Endothelial cell of umbilical vein (primary cell): ENCODE measurements at regions not wholly inside any gene's neighbourhood (a gene's known extent, or its start where the extent isn't known, plus 50 kb on each side); places are given as distances from the start of the nearest gene placed in this dataset.

ENCODE experiments used
- CTCF ChIP-seq, 2 donors: IDR thresholded peaks; 1 replicate in 1 of 2; 2 replicates in 1 of 2; pipeline ENCODE4 v1.5.1; 2011; ENCODE audit warnings: low read length in 2 of 2, mild to moderate bottlenecking in 2 of 2, moderate library complexity in 2 of 2, control low read depth in 1 of 2, inconsistent platforms in 1 of 2, low read depth in 1 of 2; ENCODE audit not compliant: insufficient read depth in 1 of 2; ENCODE audit errors: extremely low read depth in 1 of 2
- EZH2 ChIP-seq: IDR thresholded peaks from 2 replicates; pipeline ENCODE4 v1.6.1; 2012; ENCODE audit warnings: borderline replicate concordance, low read depth, mild to moderate bottlenecking, moderate library complexity, low read length, inconsistent platforms; ENCODE audit not compliant: severe bottlenecking

GRCh38 chr21:14773777-14774345 is 227.7 kb upstream of the SAMSN1 start:
- TF ChIP-seq CTCF (IDR thresholded peaks at IDR 0.05; ENCODE audit: extremely low read depth in 1 of 2, insufficient read depth in 1 of 2, low read depth in 1 of 2, low read length in 2 of 2) (peak; percentile 61 to 65), EZH2 (no peak)
